ENCODE measurements at regions not wholly inside any gene's neighbourhood (a gene's known extent, or its start where the extent isn't known, plus 50 kb on each side); places are given as distances from the start of the nearest gene placed in this dataset.

DNA sequence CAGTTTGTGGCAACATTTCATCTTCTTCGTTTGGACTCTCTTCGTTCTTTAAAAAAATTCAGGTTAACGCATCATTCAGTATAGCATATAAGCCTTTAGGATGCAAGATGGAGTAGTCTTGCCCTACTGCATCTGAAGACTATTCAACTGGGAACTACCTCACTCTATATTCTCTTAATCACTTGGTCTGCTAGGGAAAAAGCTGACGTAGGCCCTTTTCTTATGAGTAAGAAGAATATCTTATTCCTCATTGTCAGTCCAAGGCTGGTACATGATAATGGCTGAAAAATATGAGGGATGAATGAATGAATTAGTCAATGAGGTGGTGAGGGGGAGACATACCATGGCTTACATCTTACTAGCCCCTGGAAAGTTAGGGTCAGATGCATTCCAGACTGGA lies 294.2 kb downstream of the GPATCH2 start:
- TF ChIP-seq, protein P1, sequence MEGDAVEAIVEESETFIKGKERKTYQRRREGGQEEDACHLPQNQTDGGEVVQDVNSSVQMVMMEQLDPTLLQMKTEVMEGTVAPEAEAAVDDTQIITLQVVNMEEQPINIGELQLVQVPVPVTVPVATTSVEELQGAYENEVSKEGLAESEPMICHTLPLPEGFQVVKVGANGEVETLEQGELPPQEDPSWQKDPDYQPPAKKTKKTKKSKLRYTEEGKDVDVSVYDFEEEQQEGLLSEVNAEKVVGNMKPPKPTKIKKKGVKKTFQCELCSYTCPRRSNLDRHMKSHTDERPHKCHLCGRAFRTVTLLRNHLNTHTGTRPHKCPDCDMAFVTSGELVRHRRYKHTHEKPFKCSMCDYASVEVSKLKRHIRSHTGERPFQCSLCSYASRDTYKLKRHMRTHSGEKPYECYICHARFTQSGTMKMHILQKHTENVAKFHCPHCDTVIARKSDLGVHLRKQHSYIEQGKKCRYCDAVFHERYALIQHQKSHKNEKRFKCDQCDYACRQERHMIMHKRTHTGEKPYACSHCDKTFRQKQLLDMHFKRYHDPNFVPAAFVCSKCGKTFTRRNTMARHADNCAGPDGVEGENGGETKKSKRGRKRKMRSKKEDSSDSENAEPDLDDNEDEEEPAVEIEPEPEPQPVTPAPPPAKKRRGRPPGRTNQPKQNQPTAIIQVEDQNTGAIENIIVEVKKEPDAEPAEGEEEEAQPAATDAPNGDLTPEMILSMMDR (IDR thresholded peaks at IDR 0.05): no peak
- TF ChIP-seq POLR2A (IDR thresholded peaks at IDR 0.05): no peak
